Stomach smooth muscle (tissue), 2 donors: ENCODE measurements at regions not wholly inside any gene's neighbourhood (a gene's known extent, or its start where the extent isn't known, plus 50 kb on each side); places are given as distances from the start of the nearest gene placed in this dataset.

ENCODE experiments used
- H3K27ac ChIP-seq: one replicate; pipeline ENCODE4 v1.7.0; 2013; ENCODE audit warnings: mild to moderate bottlenecking, low read length, inconsistent platforms
- H3K27me3 ChIP-seq, 2 donors: one replicate each; pipeline ENCODE4 v1.7.0; 2013; ENCODE audit warnings: low read length in 2 of 2; ENCODE audit not compliant: insufficient read depth in 2 of 2, control insufficient read depth in 1 of 2
- H3K36me3 ChIP-seq, 2 donors: one replicate each; pipeline ENCODE4 v1.7.0; 2013; ENCODE audit warnings: low read length in 2 of 2; ENCODE audit not compliant: control insufficient read depth in 2 of 2, insufficient read depth in 2 of 2
- H3K4me1 ChIP-seq: one replicate; pipeline ENCODE4 v1.7.0; 2013; ENCODE audit warnings: low read length; ENCODE audit not compliant: control insufficient read depth, insufficient read depth
- H3K4me3 ChIP-seq, 2 donors: one replicate each; pipeline ENCODE4 v1.7.0; 2013; ENCODE audit warnings: low read length in 2 of 2
- H3K9ac ChIP-seq, 2 donors: one replicate each; pipeline ENCODE4 v1.7.0; 2013; ENCODE audit warnings: low read length in 2 of 2, mild to moderate bottlenecking in 1 of 2
- H3K9me3 ChIP-seq, 2 donors: one replicate each; pipeline ENCODE4 v1.7.0; 2013; ENCODE audit warnings: low read length in 2 of 2; ENCODE audit not compliant: control insufficient read depth in 2 of 2
- donor health status: healthy.
- donor health status: Pancreatic carcinoma.

GRCh38 chr15:81544385-81544784 is 170.4 kb upstream of the TMC3 start:
- H3K27me3 ChIP-seq, result no peaks in the 10 kb centered on the region
- no peak overlapping the region for H3K4me3 ChIP-seq
- peaks cover 3% of the 10 kb centered on the region for H3K4me1 ChIP-seq
- no peak overlapping the region for H3K9ac ChIP-seq
- no peaks in the 10 kb centered on the region for H3K36me3 ChIP-seq
- no peaks in the 10 kb centered on the region for H3K9me3 ChIP-seq
- no peak overlapping the region for H3K27ac ChIP-seq

- Histone ChIP-seq H3K9ac (no peak overlapping the region), H3K27ac (no peak overlapping the region)
Measured at GRCh38 chr15:81540909-81541308, 166.9 kb upstream of the TMC3 start.

GRCh38 chr15:81536356-81536755 is 162.3 kb upstream of the TMC3 start:
- no peaks in the 10 kb centered on the region for H3K4me1 ChIP-seq
- no peaks in the 10 kb centered on the region for H3K9me3 ChIP-seq
- no peak overlapping the region for H3K27ac ChIP-seq
- H3K36me3 ChIP-seq, result no peaks in the 10 kb centered on the region
- H3K27me3 ChIP-seq, result no peaks in the 10 kb centered on the region
- no peak overlapping the region for H3K4me3 ChIP-seq
- no peak overlapping the region for H3K9ac ChIP-seq

More at GRCh38 chr15:81540909-81541308, 166.9 kb upstream of the TMC3 start:
- H3K36me3 ChIP-seq, result no peaks in the 10 kb centered on the region
- no peak overlapping the region for H3K4me3 ChIP-seq
- no peaks in the 10 kb centered on the region for H3K4me1 ChIP-seq
- no peaks in the 10 kb centered on the region for H3K27me3 ChIP-seq
- H3K9me3 ChIP-seq, result no peaks in the 10 kb centered on the region

GRCh38 chr15:81534124-81534523 is 160.1 kb upstream of the TMC3 start:
- Histone ChIP-seq H3K36me3 (no peaks in the 10 kb centered on the region), H3K27ac (no peak overlapping the region), H3K9me3 (no peaks in the 10 kb centered on the region), H3K4me1 (peaks cover 4% of the 10 kb centered on the region), H3K9ac (no peak overlapping the region), H3K4me3 (no peak overlapping the region), H3K27me3 (no peaks in the 10 kb centered on the region)

- no peak overlapping the region for H3K9ac ChIP-seq
- H3K9me3 ChIP-seq, result no peaks in the 10 kb centered on the region
- no peak overlapping the region for H3K27ac ChIP-seq
- peaks cover 4% of the 10 kb centered on the region for H3K4me1 ChIP-seq
- H3K36me3 ChIP-seq, result no peaks in the 10 kb centered on the region
- no peaks in the 10 kb centered on the region for H3K27me3 ChIP-seq
- no peak overlapping the region for H3K4me3 ChIP-seq
Measured at GRCh38 chr15:81532001-81532400, 158.0 kb upstream of the TMC3 start.

GRCh38 chr15:81531109-81531592 is 157.1 kb upstream of the TMC3 start:
- peaks cover 4% of the 10 kb centered on the region for H3K4me1 ChIP-seq
- no peak overlapping the region for H3K9ac ChIP-seq
- H3K4me3 ChIP-seq, result peak overlapping the region in 1 of 2 donors; percentile 17
- no peaks in the 10 kb centered on the region for H3K9me3 ChIP-seq
- H3K27me3 ChIP-seq, result no peaks in the 10 kb centered on the region
- H3K27ac ChIP-seq, result no peak overlapping the region
- H3K36me3 ChIP-seq, result no peaks in the 10 kb centered on the region

GRCh38 chr15:81530271-81530691 is 156.3 kb upstream of the TMC3 start:
- Histone ChIP-seq H3K9ac (no peak overlapping the region), H3K4me1 (peaks cover 4% of the 10 kb centered on the region), H3K27ac (no peak overlapping the region), H3K4me3 (no peak overlapping the region), H3K9me3 (no peaks in the 10 kb centered on the region), H3K36me3 (no peaks in the 10 kb centered on the region), H3K27me3 (no peaks in the 10 kb centered on the region)

- Histone ChIP-seq H3K4me3 (no peak overlapping the region), H3K9me3 (no peaks in the 10 kb centered on the region), H3K9ac (no peak overlapping the region), H3K27me3 (no peaks in the 10 kb centered on the region), H3K4me1 (peaks cover 4% of the 10 kb centered on the region), H3K36me3 (no peaks in the 10 kb centered on the region), H3K27ac (no peak overlapping the region)
Measured at GRCh38 chr15:81529481-81529880, 155.5 kb upstream of the TMC3 start.

GRCh38 chr15:81526029-81526428 is 152.0 kb upstream of the TMC3 start:
- Histone ChIP-seq H3K27ac (no peak overlapping the region), H3K27me3 (no peaks in the 10 kb centered on the region), H3K4me1 (peaks cover 2% of the 10 kb centered on the region), H3K4me3 (no peak overlapping the region), H3K9ac (no peak overlapping the region), H3K36me3 (no peaks in the 10 kb centered on the region), H3K9me3 (no peaks in the 10 kb centered on the region)

- Histone ChIP-seq H3K4me3 (no peak overlapping the region), H3K9me3 (no peaks in the 10 kb centered on the region), H3K9ac (no peak overlapping the region), H3K4me1 (no peaks in the 10 kb centered on the region), H3K36me3 (no peaks in the 10 kb centered on the region), H3K27me3 (no peaks in the 10 kb centered on the region), H3K27ac (no peak overlapping the region)
Measured at GRCh38 chr15:81524496-81524895, 150.5 kb upstream of the TMC3 start.

- no peak overlapping the region for H3K9ac ChIP-seq
- H3K36me3 ChIP-seq, result no peaks in the 10 kb centered on the region
- no peak overlapping the region for H3K4me3 ChIP-seq
- no peaks in the 10 kb centered on the region for H3K9me3 ChIP-seq
- H3K27me3 ChIP-seq, result no peaks in the 10 kb centered on the region
- no peak overlapping the region for H3K27ac ChIP-seq
- H3K4me1 ChIP-seq, result no peaks in the 10 kb centered on the region
Measured at GRCh38 chr15:81523867-81524266, 149.9 kb upstream of the TMC3 start.
